Thyroid gland (tissue), 4 donors: ENCODE measurements at regions not wholly inside any gene's neighbourhood (a gene's known extent, or its start where the extent isn't known, plus 50 kb on each side); places are given as distances from the start of the nearest gene placed in this dataset.

Source experiments
- DNase-seq, 2 donors: peaks; one replicate each; pipeline ENCODE4 v3.0.0-alpha.2; 2019
- H3K27ac ChIP-seq, 3 donors: fragments of 200-600 bp; sonication (generic); 1 replicate in 2 of 3; 2 replicates in 1 of 3; pipeline ENCODE4 v1.5.1; 2016 to 2019; ENCODE audit warnings: mild to moderate bottlenecking in 1 of 3, moderate library complexity in 1 of 3
- H3K27me3 ChIP-seq: fragments of 200-600 bp; sonication (generic); one replicate; pipeline ENCODE4 v1.5.1; 2019
- H3K36me3 ChIP-seq, 2 donors: fragments of 200-600 bp; sonication (generic); one replicate each; pipeline ENCODE4 v1.5.1; 2016 to 2019
- H3K4me1 ChIP-seq, 2 donors: fragments of 200-600 bp; sonication (generic); one replicate each; pipeline ENCODE4 v1.5.1; 2017 to 2019
- H3K4me3 ChIP-seq, 3 donors: fragments of 200-600 bp; sonication (generic); replicated peaks in 1 of 3; 1 replicate in 2 of 3; 2 replicates in 1 of 3; pipeline ENCODE4 v1.5.1; 2016; ENCODE audit warnings: mild to moderate bottlenecking in 1 of 3
- H3K9me3 ChIP-seq: fragments of 200-600 bp; sonication (generic); one replicate; pipeline ENCODE4 v1.5.1; 2017
- POLR2A ChIP-seq, 2 donors: fragments of 450-650 bp; IDR thresholded peaks; one replicate each; pipeline ENCODE4 v1.6.1; 2017; ENCODE audit warnings: antibody characterized with exemption in 2 of 2, mild to moderate bottlenecking in 2 of 2, moderate library complexity in 1 of 2
- WGBS, 2 donors: methylation state at CpG; one replicate each; pipeline ENCODE4 v1.1.5; 2017; 5-methylcytosine and 5-hydroxymethylcytosine counted together
- intact Hi-C: fragments of 100-400 bp; cut with DNase I; formaldehyde crosslinking; loops from one replicate; pipeline ENCODE4 v1.15.1; 2023
- TF ChIP-seq, protein P1 (sequence below), 6 experiments: fragments of 200-600 bp in 3 of 6; fragments of 450-650 bp in 3 of 6; sonication (generic) in 3 of 6; IDR thresholded peaks; one replicate each; pipeline ENCODE4 v1.5.1; 2016 to 2019; ENCODE audit warnings: antibody characterized with exemption in 6 of 6, mild to moderate bottlenecking in 2 of 6, inconsistent platforms in 1 of 6, moderate library complexity in 1 of 6

DNA sequence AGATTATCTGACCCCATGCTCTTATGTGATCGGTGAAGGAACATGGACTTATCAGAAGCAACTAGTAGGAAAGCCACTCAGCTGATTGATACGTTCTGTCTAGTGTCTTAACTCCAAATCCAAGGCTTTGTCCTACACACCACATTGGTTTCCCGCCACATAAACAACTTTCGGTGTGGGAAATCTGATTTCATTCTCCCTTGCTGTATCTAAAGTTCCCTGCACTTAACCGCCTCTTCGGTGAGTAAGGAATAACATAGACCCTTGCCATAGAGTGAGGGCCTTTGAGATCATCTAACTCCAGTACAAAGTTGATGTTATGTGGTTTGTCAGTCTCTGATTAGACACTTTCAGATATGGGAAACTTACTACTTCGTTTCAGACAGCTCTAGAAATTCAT lies 538.2 kb upstream of the TNP1 start:
- H3K27ac ChIP-seq: no peak overlapping the region
- no peak for DNase-seq
- H3K36me3 ChIP-seq: no peaks in the 10 kb centered on the region
- H3K9me3 ChIP-seq: no peaks in the 10 kb centered on the region
- H3K27me3 ChIP-seq: no peaks in the 10 kb centered on the region
- WGBS, 2 donors: 97% methylated on average over 7 of the region's 7 CpGs
- no peak for TF ChIP-seq POLR2A (IDR thresholded peaks at IDR 0.05)
- TF ChIP-seq, protein P1, sequence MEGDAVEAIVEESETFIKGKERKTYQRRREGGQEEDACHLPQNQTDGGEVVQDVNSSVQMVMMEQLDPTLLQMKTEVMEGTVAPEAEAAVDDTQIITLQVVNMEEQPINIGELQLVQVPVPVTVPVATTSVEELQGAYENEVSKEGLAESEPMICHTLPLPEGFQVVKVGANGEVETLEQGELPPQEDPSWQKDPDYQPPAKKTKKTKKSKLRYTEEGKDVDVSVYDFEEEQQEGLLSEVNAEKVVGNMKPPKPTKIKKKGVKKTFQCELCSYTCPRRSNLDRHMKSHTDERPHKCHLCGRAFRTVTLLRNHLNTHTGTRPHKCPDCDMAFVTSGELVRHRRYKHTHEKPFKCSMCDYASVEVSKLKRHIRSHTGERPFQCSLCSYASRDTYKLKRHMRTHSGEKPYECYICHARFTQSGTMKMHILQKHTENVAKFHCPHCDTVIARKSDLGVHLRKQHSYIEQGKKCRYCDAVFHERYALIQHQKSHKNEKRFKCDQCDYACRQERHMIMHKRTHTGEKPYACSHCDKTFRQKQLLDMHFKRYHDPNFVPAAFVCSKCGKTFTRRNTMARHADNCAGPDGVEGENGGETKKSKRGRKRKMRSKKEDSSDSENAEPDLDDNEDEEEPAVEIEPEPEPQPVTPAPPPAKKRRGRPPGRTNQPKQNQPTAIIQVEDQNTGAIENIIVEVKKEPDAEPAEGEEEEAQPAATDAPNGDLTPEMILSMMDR (IDR thresholded peaks at IDR 0.05): no peak
- no peak overlapping the region for H3K4me3 ChIP-seq
- peaks cover 15 to 23% of the 10 kb centered on the region in 2 donors for H3K4me1 ChIP-seq
- intact Hi-C loops: no loop called here

- no peak for DNase-seq
- Histone ChIP-seq H3K4me1 (peaks cover 13 to 21% of the 10 kb centered on the region in 2 donors), H3K27me3 (no peaks in the 10 kb centered on the region), H3K9me3 (no peaks in the 10 kb centered on the region), H3K27ac (no peak overlapping the region), H3K4me3 (no peak overlapping the region), H3K36me3 (no peaks in the 10 kb centered on the region)
- intact Hi-C loops: no loop called here
- WGBS, 2 donors: 75 to 85% methylated on average over 2 of the region's 2 CpGs
- no peak for TF ChIP-seq POLR2A (IDR thresholded peaks at IDR 0.05)
- TF ChIP-seq, protein P1 (IDR thresholded peaks at IDR 0.05): no peak
Observed at GRCh38 chr2:217396586-217396985, 536.7 kb upstream of the TNP1 start.

DNA sequence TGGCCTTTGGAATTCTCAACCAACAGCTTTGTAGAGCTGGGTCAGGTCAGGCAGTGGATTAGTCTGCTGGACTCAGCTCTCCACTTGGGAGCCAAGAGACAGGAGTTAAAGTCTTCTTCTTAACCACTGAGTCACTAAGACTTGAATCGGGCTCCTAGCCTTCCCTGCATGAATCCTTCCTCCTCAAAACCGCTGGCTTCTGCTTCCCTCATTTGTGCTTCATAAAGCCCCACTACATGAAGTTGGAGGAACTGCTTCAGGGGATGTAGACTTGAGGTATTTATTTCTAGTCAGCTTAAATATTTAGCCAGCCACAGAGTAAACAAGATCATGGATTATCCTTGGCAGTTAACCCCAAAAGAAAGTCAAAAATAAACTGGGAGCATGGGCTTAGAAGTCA lies 536.3 kb upstream of the TNP1 start:
- WGBS, 2 donors: 65 to 92% methylated on average over 2 of the region's 2 CpGs
- Histone ChIP-seq H3K4me3 (no peak overlapping the region), H3K9me3 (no peaks in the 10 kb centered on the region), H3K27me3 (no peaks in the 10 kb centered on the region), H3K36me3 (no peaks in the 10 kb centered on the region), H3K4me1 (peaks cover 13 to 21% of the 10 kb centered on the region in 2 donors), H3K27ac (no peak overlapping the region)
- TF ChIP-seq POLR2A (IDR thresholded peaks at IDR 0.05): no peak
- TF ChIP-seq, protein P1 (IDR thresholded peaks at IDR 0.05): no peak
- intact Hi-C loops: no loop called here
- DNase-seq: no peak

- no peaks in the 10 kb centered on the region for H3K27me3 ChIP-seq
- intact Hi-C loops: no loop called here
- H3K4me1 ChIP-seq: peaks cover 13 to 21% of the 10 kb centered on the region in 2 donors
- H3K27ac ChIP-seq: no peak overlapping the region
- TF ChIP-seq, protein P1 (IDR thresholded peaks at IDR 0.05): no peak
- TF ChIP-seq POLR2A (IDR thresholded peaks at IDR 0.05): no peak
- no peak for DNase-seq
- 88 to 94% methylated on average over 8 of the region's 8 CpGs for WGBS, 2 donors
- H3K9me3 ChIP-seq: no peaks in the 10 kb centered on the region
- H3K36me3 ChIP-seq: no peaks in the 10 kb centered on the region
- no peak overlapping the region for H3K4me3 ChIP-seq
Observed at GRCh38 chr2:217394510-217395351, 534.9 kb upstream of the TNP1 start.

DNA sequence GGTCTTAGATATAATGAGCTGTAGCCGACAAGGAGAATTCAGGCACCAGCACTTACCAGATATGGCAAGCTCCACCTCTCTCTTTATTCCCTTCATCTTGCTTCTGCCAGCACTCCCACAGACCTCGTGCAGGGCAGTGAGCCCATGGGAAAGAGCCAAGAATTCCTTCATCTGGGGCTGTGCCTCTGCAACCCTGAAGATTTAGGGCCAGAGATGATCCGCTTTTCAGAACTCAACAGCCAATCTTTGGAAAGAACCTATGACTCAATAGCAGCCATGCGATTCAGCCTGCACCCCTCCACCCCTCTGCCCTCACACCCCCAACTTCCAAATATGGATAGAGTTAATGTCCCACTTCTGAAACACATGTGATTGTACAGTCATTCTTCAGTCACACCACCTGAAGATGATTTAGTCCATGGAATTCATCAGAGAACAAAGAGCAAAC lies 533.7 kb upstream of the TNP1 start:
- Histone ChIP-seq H3K27ac (no peak overlapping the region), H3K4me1 (peaks cover 15 to 21% of the 10 kb centered on the region in 2 donors), H3K4me3 (no peak overlapping the region), H3K9me3 (no peaks in the 10 kb centered on the region), H3K36me3 (no peaks in the 10 kb centered on the region), H3K27me3 (no peaks in the 10 kb centered on the region)
- WGBS, 2 donors: 30 to 44% methylated on average over 4 of the region's 4 CpGs
- peak; percentile 65 to 81 for DNase-seq
- intact Hi-C loops: no loop called here
- TF ChIP-seq POLR2A (IDR thresholded peaks at IDR 0.05): no peak
- TF ChIP-seq, protein P1 (IDR thresholded peaks at IDR 0.05): no peak
